K562 (cell line): ENCODE measurements at regions not wholly inside any gene's neighbourhood (a gene's known extent, or its start where the extent isn't known, plus 50 kb on each side); places are given as distances from the start of the nearest gene placed in this dataset.

Source experiments
- ATAC-seq: fragments of 200-7000 bp; cut with Tn5 transposase; 3 replicates; pipeline ENCODE4 v1.9.1; 2020; ENCODE audit warnings: moderate library complexity
- BruUV-seq: library from RNA; stranded (reverse); fragments of 400-500 nt; replicated peaks from 2 replicates; lab custom pipeline; 2021; lab: Mats Ljungman, UMichigan
- CTCF ChIA-PET: fragments of 300-600 bp; formaldehyde crosslinking; extraction: SDS; loops from one replicate; lab custom pipeline; 2021; ENCODE audit warnings: low intra/inter-chr PET ratio; lab: Yijun Ruan, JAX
- POLR2A ChIA-PET: fragments of 300-600, 350-650 bp; sonication (Branson Sonifier 250); formaldehyde crosslinking; extraction: SDS; loops from one replicate; lab custom pipeline; 2021; ENCODE audit warnings: antibody characterized with exemption, inconsistent platforms; lab: Yijun Ruan, JAX
- DNase-seq, 4 experiments: peaks; one replicate each; pipeline versions ENCODE4 v3.0.0 to v3.0.0-alpha.2; 2011 to 2018; ENCODE audit warnings: low spot score in 3 of 4, mixed read lengths in 3 of 4; ENCODE audit errors: extremely low read depth in 1 of 4
- FAIRE-seq: peaks from 2 replicates; lab custom pipeline; 2011; peaks lifted over from hg19 to GRCh38; lab: Jason Lieb, UNC
- H2AFZ ChIP-seq: 2 replicates; pipeline ENCODE4 v1.6.0; 2011; ENCODE audit warnings: low read depth, low read length, control low read depth, inconsistent platforms
- H3K27ac ChIP-seq: fragments of 200-600 bp; 3 replicates; pipeline ENCODE4 v1.8.0; 2011; ENCODE audit warnings: low read depth, mild to moderate bottlenecking, control low read depth, inconsistent platforms, low read length, moderate library complexity, mixed read lengths; ENCODE audit errors: extremely low read depth
- H3K27me3 ChIP-seq, 2 experiments: fragments of 300-600 bp in 1 of 2; 2 replicates in 1 of 2; 3 replicates in 1 of 2; pipeline versions ENCODE4 v1.6.0 to v1.8.0; 2011; ENCODE audit warnings: inconsistent platforms in 2 of 2, low read length in 2 of 2, mild to moderate bottlenecking in 1 of 2, mixed read lengths in 1 of 2, moderate library complexity in 1 of 2; ENCODE audit not compliant: control insufficient read depth in 2 of 2, insufficient read depth in 2 of 2
- H3K36me3 ChIP-seq: fragments of 300-600 bp; 3 replicates; pipeline ENCODE4 v1.8.0; 2011; ENCODE audit warnings: mild to moderate bottlenecking, low read length, inconsistent platforms; ENCODE audit not compliant: control insufficient read depth, insufficient read depth
- H3K4me1 ChIP-seq, 2 experiments: fragments of 200-600 bp in 1 of 2; replicated peaks in 1 of 2; 2 replicates in 1 of 2; 3 replicates in 1 of 2; pipeline versions ENCODE4 v1.5.1 to v1.8.0; 2011; ENCODE audit warnings: inconsistent platforms in 2 of 2, low read length in 2 of 2, mild to moderate bottlenecking in 1 of 2, mixed read lengths in 1 of 2, moderate library complexity in 1 of 2; ENCODE audit not compliant: control insufficient read depth in 2 of 2, insufficient read depth in 2 of 2
- H3K4me2 ChIP-seq: 2 replicates; pipeline ENCODE4 v1.6.1; 2011; ENCODE audit warnings: low read length, control low read depth, inconsistent platforms, mixed read lengths; ENCODE audit not compliant: insufficient read depth
- H3K4me3 ChIP-seq: fragments of 200-600 bp; sonication (generic), shearing (Covaris generic); 2 replicates; pipeline ENCODE4 v1.5.1; 2016; ENCODE audit warnings: control low read depth, inconsistent platforms
- H3K79me2 ChIP-seq: fragments of 200-600 bp; 3 replicates; pipeline ENCODE4 v1.8.0; 2011; ENCODE audit warnings: low read length, inconsistent platforms; ENCODE audit not compliant: control insufficient read depth, insufficient read depth
- H3K9ac ChIP-seq, 2 experiments: 2 replicates each; pipeline versions ENCODE4 v1.6.0 to v1.6.1; 2011; ENCODE audit warnings: low read depth in 2 of 2, low read length in 2 of 2, control low read depth in 1 of 2, inconsistent platforms in 1 of 2, mild to moderate bottlenecking in 1 of 2, mixed read lengths in 1 of 2; ENCODE audit not compliant: insufficient read depth in 1 of 2
- H3K9me1 ChIP-seq: one replicate; pipeline ENCODE4 v1.6.0; 2011; ENCODE audit warnings: inconsistent platforms, mild to moderate bottlenecking, low read length, moderate library complexity; ENCODE audit not compliant: control insufficient read depth, insufficient read depth
- H3K9me3 ChIP-seq: replicated peaks from 2 replicates; pipeline ENCODE4 v1.5.1; 2011; ENCODE audit warnings: low read depth, low read length, inconsistent platforms; ENCODE audit not compliant: control insufficient read depth, insufficient read depth
- H4K20me1 ChIP-seq: replicated peaks from 2 replicates; pipeline ENCODE4 v1.6.1; 2011; ENCODE audit warnings: low read length, inconsistent platforms, mixed read lengths; ENCODE audit not compliant: control insufficient read depth, insufficient read depth
- ETV6 ChIP-seq, 3 experiments: fragments of 150-350 bp in 1 of 3; sonication (generic) in 1 of 3; formaldehyde crosslinking in 1 of 3; IDR thresholded peaks; 2 replicates each; pipeline versions ENCODE4 v1.6.1 to v1.8.0; 2014 to 2022; ENCODE audit warnings: borderline replicate concordance in 2 of 3, low read depth in 2 of 3, antibody characterized with exemption in 1 of 3, low read length in 1 of 3, mild to moderate bottlenecking in 1 of 3, missing genetic modification reagents in 1 of 3
- GABPB1 ChIP-seq: sonication (generic); formaldehyde crosslinking; IDR thresholded peaks from 2 replicates; pipeline ENCODE4 v1.8.0; 2022; ENCODE audit warnings: mild to moderate bottlenecking, missing genetic modification reagents
- MLLT1 ChIP-seq, 2 experiments: fragments of 450-650 bp; IDR thresholded peaks; 2 replicates each; pipeline ENCODE4 v1.6.1; 2016
- NCOA2 ChIP-seq, 2 experiments: fragments of 450-650 bp; IDR thresholded peaks; 2 replicates each; pipeline ENCODE4 v1.6.1; 2018; ENCODE audit warnings: mild to moderate bottlenecking in 2 of 2, moderate library complexity in 1 of 2; ENCODE audit not compliant: partially characterized antibody in 2 of 2
- PHF21A ChIP-seq: fragments of 450-650 bp; IDR thresholded peaks from 2 replicates; pipeline ENCODE4 v1.6.1; 2017; ENCODE audit warnings: low read depth, borderline replicate concordance
- PPARD ChIP-seq: fragments of 250-450 bp; sonication (Bioruptor Pico); IDR thresholded peaks from 2 replicates; pipeline ENCODE4 v1.8.0; 2022; ENCODE audit warnings: inconsistent platforms, mild to moderate bottlenecking, moderate library complexity
- PYGO2 ChIP-seq: fragments of 450-650 bp; IDR thresholded peaks from 2 replicates; pipeline ENCODE4 v1.6.1; 2016; ENCODE audit warnings: mild to moderate bottlenecking, missing genetic modification characterization, moderate library complexity, missing compliant biosample characterization
- SMC3 ChIP-seq: conservative IDR thresholded peaks from 2 replicates; pipeline ENCODE4 v1.6.1; 2011; ENCODE audit warnings: low read depth, low read length, improper control_type of control experiment; ENCODE audit not compliant: insufficient read depth
- SRSF3 ChIP-seq: fragments of 200-400 bp; formaldehyde crosslinking; IDR thresholded peaks from 2 replicates; pipeline ENCODE4 v1.6.1; 2016; ENCODE audit warnings: mild to moderate bottlenecking, low read length, moderate library complexity; ENCODE audit not compliant: insufficient read depth
- ZKSCAN8 ChIP-seq: fragments of 200-800 bp; sonication (Bioruptor generic); IDR thresholded peaks from 2 replicates; pipeline ENCODE4 v1.6.1; 2016; ENCODE audit warnings: missing genetic modification characterization, missing compliant biosample characterization
- WGBS: fragments of 100-300 bp; shearing (Covaris generic); methylation state at CpG from one replicate; pipeline ENCODE4 v1.1.6; 2016; ENCODE audit warnings: low coverage, mixed read lengths; ENCODE audit not compliant: insufficient coverage; ENCODE audit errors: missing lambda C conversion rate; 5-methylcytosine and 5-hydroxymethylcytosine counted together
- in situ Hi-C: fragments of 300-500 bp; cut with MboI; formaldehyde crosslinking; loops from 4 replicates; pipeline ENCODE4 v1.15.0; 2018; ENCODE audit warnings: inconsistent platforms, mixed read lengths
- intact Hi-C: fragments of 100-400 bp; cut with micrococcal nuclease; formaldehyde crosslinking; loops from 2 replicates; pipeline ENCODE4 v1.14.2; 2022

GRCh38 chr11:82673631-82674030 is 60.0 kb downstream of the FAM181B start:
- intact Hi-C loops: no loop called here
- Histone ChIP-seq H3K4me3 (no peak overlapping the region), H4K20me1 (no peaks in the 10 kb centered on the region), H3K4me2 (no peak overlapping the region)
- no peak for DNase-seq
- 2% methylated on average over 3 of the region's 3 CpGs for WGBS
- TF ChIP-seq MLLT1 (IDR thresholded peaks at IDR 0.05): no peak
- TF ChIP-seq PYGO2 (tag): no peak
- TF ChIP-seq GABPB1 (CRISPR knock-in tag): no peak
- no peak for TF ChIP-seq ETV6 (IDR thresholded peaks at IDR 0.05; ENCODE audit: borderline replicate concordance in 1 of 2, low read depth in 2 of 2, low read length in 1 of 2)
- TF ChIP-seq ETV6 (CRISPR knock-in tag; IDR thresholded peaks at IDR 0.05; ENCODE audit: borderline replicate concordance): no peak
- TF ChIP-seq PHF21A: no peak
- no peak for TF ChIP-seq SMC3
- no peak for TF ChIP-seq PPARD
- TF ChIP-seq SRSF3: no peak
- TF ChIP-seq NCOA2 (IDR thresholded peaks at IDR 0.05; ENCODE audit: partially characterized antibody in 2 of 2): no peak
- TF ChIP-seq ZKSCAN8 (CRISPR knock-in tag): no peak
- TF ChIP-seq, all 486 proteins: peak for 0
- no peak for FAIRE-seq
- H3K9me1 ChIP-seq: no peaks in the 10 kb centered on the region
- no TSS peak for BruUV-seq
- no peak overlapping the region for H3K27ac ChIP-seq
- H3K79me2 ChIP-seq: no peaks in the 10 kb centered on the region
- H3K4me1 ChIP-seq: no peaks in the 10 kb centered on the region
- no peak for ATAC-seq
- in situ Hi-C loops: no loop called here
- ChIA-PET POLR2A (interaction anchor here (1.0 kb wide), 1 partner anchor 17 kb away, joined by 3 read pairs; no protein-coding TSS in a partner anchor), CTCF (no interaction called here)
- H3K27me3 ChIP-seq: no peaks in the 10 kb centered on the region
- no peaks in the 10 kb centered on the region for H3K9me3 ChIP-seq
- no peak overlapping the region for H2AFZ ChIP-seq
- H3K36me3 ChIP-seq: no peaks in the 10 kb centered on the region
- H3K9ac ChIP-seq: no peak overlapping the region
